ENCODE measurements at regions not wholly inside any gene's neighbourhood (a gene's known extent, or its start where the extent isn't known, plus 50 kb on each side); places are given as distances from the start of the nearest gene placed in this dataset.

DNA sequence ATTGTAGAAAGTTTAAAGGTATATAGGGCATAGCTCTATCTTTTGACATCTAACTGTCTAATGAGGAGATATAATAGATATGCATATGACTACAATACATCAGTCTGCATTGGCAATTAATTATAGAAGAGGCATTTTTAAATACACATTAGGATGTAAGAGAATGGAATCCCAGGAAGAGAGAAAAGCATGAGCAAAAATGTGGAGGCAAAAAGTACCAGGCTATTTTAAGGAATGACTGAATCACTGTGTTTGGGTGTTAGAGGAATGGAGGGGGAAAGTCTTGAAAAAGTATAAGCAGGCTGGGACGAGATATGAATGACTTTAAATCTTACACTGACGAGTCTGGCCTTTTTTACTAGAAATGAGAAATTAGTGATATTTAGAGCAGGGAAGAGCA is 138.4 kb upstream of the ZNF462 start:
- DNase-seq = no peak

DNA sequence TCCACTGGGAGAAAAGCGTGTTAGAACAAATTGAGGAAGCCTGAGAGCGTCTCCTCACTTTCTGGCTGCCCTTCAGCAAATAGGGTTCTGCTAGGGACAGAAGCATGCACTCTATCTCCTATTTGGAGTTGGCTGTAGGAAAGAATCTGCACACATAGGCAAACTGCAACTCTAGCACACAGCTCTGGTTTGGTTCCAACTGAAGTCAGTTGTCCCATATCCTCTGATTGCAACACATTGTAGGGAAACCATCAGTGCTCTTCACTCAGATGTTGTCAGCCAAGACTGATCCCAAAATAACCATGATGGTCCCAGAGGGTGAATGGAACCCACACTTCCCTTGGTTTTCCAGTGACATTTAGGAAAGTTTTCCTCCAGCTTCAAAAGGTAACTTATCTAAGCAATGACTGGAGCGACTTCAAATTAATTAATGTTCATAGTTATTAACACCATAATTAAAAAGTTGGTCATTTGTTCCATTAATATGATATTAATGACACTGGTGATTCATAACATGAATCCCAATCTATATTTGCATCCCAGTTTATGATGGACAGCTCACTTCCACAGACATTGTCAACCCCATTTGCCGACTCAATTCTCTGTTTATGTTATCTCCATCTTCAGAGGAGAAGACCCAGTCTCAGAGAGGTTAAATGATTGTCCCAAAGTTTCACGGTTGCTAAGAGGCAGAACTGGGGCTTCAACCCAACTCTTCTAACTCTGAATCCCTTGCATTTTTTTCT is 136.7 kb upstream of the ZNF462 start:
- DNase-seq = no peak

- no peak for DNase-seq
Measured at GRCh38 chr9:106727969-106728368, 135.0 kb upstream of the ZNF462 start.

DNA sequence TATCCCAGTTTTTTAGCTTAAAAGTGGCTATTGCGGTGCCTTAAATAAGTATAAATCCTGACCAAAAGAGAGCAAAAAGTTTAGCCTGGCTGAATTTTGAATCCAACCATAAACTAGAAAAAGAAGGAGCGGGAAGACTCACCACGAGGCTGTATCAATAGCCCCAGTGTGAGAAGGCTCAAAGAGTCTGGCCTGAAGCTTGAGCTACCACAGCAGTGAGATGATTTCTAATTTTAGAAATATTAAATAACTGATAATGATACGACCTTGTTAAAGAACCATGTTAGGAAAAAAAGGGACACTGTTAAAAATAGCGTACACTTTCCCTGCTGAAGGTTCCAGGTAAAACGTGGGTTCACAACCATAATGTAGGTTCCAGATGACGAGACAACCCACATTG is 134.1 kb upstream of the ZNF462 start:
- no peak for DNase-seq

- no peak for DNase-seq
Measured at GRCh38 chr9:106731910-106732309, 131.1 kb upstream of the ZNF462 start.

DNA sequence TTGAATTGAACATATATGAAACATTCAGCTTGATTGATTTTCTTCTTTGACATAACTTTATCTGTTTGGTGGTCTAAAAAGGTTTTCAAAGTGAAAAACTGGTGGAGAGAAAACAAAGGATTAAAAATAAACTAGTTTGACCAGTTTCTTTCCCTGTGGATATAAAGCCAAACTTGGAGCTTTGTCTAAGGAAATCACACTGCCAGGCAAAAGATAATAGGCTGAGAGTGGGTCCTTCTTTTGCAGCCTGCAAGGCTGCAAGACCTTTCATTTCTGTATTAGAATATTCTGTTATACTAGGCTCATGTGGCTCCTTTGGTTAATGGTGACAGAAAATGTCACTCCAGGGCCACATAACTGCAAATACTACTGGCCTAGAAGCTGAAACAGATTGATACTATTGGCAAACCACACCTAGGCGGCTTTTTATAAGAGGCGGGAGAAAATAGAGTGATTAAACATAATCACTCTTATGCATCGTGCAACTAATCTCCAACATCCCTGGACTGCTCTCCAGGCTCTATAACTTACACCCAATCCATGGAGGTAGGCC is 129.1 kb upstream of the ZNF462 start:
- no peak for DNase-seq

DNA sequence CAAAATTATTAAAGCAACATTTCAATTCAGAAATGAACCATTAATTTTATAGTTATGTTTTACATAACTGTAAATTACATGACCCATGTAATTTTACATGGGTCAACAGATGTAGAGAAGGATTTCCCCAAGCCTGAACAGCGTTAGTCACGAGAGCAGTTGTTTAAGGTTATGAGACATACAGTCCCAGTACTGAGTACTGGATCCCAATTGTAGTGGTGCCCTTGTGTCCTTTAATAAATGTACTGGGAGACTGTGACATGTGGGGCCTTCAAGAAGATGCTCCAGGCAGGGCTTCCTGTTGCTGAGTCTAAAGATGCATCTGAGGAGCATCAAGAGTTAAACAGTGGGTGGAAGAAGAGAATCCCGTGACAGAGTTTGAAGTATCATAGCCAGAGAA is 125.5 kb upstream of the ZNF462 start:
- DNase-seq = no peak

DNA sequence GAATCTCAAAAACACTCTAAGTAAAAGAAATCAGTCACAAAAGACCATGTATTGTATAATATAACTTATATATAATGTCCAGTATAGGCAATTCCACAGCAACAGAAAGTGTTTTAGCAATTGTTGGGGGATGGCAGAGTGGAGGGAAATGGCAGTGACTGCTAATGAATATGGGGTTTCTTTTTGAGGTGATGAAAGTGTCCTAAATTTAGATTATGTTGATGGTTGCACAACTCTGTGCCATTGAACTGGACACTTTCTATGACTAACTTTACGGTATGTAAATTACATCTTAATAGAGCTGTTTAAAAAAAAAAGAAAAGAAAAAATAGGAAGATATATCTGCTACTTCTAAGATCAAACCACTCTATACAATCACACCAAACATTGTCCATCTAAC is 124.9 kb upstream of the ZNF462 start:
- no peak for DNase-seq

DNA sequence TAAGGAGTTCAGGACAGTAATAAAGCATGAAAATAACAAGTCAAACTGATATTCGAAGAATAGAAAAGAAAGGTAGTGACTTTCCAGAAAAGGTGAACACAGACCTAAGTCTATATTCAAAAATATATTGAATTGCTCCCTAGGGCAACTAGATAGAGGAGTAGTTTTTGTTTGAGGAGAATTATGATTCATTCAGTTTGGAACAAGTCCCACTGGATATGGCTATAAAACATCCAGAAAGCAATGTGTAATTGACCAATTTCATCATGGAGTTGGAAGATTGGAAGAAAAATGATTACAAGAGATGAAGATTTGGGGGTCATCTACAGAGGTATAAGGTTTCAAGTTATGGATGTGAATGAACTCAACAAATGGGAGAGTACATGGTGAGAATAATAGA is 117.5 kb upstream of the ZNF462 start:
- DNase-seq = no peak

- DNase-seq = no peak
Measured at GRCh38 chr9:106745876-106746275, 117.1 kb upstream of the ZNF462 start.

DNA sequence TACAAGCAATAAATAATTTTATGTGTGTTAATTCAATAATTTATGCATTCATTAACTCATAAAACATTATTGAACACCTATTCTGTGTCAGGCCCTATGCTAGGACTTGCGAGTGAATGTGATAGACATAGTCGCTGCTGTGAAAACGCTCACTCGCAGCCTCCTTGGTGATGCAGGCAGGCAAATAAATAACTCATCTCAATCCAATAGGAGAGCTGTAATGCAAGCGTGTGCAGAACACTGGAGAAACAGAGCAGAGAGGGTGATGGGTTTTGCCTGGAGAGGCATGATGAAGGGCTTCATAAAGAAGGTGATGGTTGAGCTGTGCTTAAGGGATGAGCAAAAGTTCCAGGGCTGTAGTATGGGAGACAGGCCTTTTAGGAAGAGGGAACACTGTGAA is 111.3 kb upstream of the ZNF462 start:
- DNase-seq = no peak

DNA sequence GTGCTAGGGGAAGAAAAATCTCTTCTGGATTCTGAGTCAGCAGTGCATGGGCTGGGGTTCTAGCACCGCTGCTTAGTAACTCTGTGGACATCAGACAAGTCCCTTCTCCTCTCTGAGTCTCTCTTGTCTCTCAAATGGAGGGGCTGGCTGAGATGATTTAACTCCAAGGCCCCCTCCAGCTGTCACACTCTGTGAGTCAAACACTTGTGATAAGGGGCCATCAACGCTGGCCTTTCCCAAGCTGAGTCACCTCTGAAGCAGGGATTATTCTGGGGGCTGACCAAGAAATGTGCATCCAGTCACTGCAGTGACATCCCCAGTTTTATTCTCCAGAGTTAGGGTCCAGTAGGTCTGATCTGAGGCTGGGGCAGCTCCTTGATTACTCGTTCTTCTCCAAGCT is 110.4 kb upstream of the ZNF462 start:
- no peak for DNase-seq

- no peak for DNase-seq
Measured at GRCh38 chr9:106753155-106753671, 109.8 kb upstream of the ZNF462 start.

GRCh38 chr9:106755736-106756135 is 107.2 kb upstream of the ZNF462 start:
- DNase-seq = no peak

DNA sequence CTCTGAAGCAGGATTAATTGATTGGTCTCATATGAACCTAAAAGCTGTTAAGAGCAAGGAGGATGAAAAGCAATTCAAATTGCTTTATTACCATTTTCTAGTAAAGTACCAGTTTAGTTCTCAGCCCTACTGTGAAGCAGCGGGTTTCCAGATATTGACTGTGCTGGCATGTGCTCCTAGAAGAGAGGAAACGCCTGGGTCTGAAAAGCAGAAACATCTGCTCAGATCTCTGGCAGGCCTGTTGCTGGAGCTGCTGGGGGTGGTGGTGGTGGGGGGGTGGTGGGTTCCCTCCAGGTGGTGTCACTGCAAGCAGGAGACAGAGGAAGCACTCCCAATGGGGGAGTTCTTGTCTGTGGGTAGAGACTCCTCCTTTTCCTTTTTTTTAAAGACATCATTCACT is 105.5 kb upstream of the ZNF462 start:
- DNase-seq = no peak

- no peak for DNase-seq
Measured at GRCh38 chr9:106758911-106759310, 104.1 kb upstream of the ZNF462 start.

GRCh38 chr9:106761493-106761892 is 101.5 kb upstream of the ZNF462 start:
- no peak for DNase-seq

GRCh38 chr9:106766616-106767015 is 96.3 kb upstream of the ZNF462 start:
- DNase-seq = no peak

- DNase-seq = no peak
Measured at GRCh38 chr9:106769331-106769730, 93.6 kb upstream of the ZNF462 start.

DNA sequence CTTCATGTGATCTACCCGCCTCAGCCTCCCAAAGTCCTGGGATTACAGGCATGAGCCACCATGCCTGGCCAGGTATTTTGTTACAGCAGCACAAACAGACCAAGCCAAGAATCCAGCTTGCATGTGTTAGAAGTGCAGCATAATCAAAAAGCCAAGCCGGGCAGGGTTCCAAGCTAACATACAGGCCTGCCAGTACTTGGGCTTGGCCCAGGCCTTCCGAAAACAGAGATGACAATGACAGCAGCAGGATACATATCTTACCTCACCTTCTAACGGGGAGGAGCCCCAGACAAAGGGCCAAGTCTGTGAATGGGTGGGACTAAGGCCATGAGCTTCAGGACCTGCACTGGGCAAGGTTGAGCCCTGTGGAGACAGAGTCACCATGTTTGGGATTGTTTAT is 91.4 kb upstream of the ZNF462 start:
- DNase-seq = no peak

DNA sequence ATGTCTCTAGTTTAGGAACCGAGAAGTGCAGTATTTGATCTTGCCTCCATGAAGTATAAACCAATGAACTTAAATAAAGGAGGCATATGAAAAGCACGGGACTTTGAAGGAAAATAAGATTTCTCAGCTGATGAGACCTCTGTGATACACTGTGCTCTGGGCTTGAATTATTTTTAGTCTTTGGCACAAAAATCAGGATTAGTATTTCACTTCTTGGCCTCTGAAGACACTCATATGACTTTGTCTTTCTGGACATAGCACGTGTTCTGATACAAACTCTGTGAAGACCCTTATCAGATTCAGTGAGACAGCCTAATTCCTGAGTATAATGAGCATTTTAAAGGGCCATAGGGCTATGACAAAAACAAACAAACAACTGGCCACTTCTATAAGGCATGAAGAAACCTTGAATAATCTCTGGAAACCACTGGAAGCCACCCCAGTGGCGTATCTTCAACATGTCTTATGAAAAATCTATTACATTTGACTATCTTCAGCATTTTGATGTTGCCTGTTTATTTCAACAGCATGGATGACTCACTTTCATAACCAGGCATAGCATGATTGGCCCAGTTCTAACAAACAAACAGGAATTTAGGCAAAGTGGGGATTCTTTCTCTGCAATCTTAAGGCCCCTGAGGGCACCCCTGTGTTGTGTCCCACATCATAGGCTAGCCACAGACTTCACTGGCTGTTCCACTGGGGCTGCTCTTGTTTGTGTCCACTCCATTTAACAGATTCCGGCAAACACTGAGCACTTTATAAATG is 90.3 kb upstream of the ZNF462 start:
- DNase-seq = no peak

DNA sequence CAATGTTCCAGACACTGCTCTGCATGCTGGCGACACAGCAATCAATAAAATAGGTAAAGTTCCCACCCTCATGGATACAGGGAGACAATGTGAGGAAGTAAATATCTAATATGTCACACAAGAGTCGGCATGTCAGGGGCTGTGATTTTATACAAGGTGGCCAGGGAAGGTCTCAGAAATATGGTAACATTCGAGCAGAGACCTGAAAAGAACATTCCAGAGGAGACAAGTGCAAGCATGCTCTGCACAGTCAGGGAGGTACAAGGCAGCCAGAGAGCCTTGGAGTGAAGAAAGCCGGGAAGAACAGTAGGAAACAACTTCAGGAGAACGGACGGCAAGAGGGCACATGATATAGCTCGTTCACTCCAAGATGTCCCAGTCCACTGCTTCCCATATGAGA is 89.2 kb upstream of the ZNF462 start:
- DNase-seq = no peak

DNA sequence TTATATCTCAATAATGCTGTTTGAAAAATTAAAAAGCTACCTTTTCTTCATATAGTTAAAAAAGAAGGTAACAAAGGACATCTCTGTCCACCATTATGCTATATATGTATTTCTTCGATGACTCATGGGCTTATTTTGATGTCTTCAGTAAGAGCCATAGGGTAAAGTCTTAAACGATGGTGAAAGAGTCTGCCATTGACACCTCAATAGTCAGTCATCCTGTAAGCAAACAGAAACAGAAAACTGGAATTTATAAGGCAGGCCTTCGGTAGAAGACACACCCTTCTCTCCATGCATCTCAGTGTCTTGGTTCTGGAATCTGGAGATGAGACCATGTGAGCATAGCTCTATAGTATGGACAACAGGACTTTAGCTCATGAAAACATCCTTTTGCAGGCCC is 87.0 kb upstream of the ZNF462 start:
- no peak for DNase-seq

DNA sequence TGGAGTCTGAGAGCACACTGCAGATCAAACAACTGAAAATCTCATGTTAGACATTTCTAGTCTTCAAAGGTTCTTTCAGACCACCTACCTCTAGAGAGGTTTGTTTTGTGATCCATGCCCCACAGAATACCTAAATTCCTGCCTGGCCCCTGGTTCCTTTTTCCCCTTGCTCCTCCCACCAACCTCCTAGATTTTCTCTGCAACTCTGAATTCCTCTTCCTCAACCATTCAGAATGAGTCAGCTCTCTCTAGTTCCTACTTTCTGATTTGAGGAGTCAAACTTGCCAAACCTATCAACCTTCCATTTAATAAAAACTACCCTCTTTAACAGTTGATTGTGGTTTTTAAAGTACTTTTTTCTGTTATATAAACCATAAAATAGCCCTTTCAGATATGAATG is 83.2 kb upstream of the ZNF462 start:
- no peak for DNase-seq

All from stimulated activated CD8-positive, alpha-beta memory T cell treated with anti-CD3 and anti-CD28 coated beads, Interleukin-4, amount 100 ng/mL, for 48 hours (primary cell).